ENCODE measurements at regions not wholly inside any gene's neighbourhood (a gene's known extent, or its start where the extent isn't known, plus 50 kb on each side); places are given as distances from the start of the nearest gene placed in this dataset.

DNA sequence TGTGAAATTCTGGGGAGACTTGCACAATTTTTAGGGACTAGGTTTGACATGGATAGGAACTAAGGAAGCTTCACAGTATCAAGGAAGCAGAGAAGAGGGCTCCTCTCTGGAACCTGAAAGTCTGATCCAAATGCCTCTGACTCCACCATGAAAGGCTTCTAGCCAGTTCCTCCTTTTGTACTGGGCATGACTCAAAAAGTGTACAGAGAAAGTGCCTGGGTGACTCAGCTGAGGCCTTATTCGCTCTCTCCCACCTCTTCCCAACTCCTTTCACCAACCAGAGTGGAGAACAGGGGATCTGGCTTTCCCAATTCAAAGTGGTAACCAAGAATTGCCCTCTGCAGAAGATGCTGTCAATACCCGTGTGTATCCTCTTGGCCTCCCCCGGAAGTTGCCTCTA, 342.9 kb upstream of the PROK2 start:
- DNase-seq (ENCODE audit: low read depth in 4 of 4, low spot score in 1 of 4) = no peak

DNA sequence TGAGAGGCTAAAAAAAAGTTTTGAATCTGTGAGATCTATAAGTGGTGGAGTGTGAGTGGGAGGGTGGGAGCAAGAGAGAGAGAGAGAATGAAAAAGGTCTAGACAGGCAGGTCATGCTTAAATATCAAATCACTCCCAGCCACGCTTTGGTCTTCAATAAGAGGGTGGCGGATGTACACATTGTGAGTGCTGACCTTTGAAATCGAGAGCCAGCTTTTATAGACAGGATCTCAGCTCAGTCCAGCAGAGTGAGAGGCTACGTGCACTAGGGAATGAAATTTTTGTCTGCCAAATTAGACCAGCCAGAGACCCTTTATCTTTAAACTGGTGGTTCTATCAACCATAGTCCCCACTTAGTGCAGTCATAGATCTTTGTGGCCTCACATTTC, 342.3 kb upstream of the PROK2 start:
- DNase-seq (ENCODE audit: low read depth in 4 of 4, low spot score in 1 of 4) = no peak

DNA sequence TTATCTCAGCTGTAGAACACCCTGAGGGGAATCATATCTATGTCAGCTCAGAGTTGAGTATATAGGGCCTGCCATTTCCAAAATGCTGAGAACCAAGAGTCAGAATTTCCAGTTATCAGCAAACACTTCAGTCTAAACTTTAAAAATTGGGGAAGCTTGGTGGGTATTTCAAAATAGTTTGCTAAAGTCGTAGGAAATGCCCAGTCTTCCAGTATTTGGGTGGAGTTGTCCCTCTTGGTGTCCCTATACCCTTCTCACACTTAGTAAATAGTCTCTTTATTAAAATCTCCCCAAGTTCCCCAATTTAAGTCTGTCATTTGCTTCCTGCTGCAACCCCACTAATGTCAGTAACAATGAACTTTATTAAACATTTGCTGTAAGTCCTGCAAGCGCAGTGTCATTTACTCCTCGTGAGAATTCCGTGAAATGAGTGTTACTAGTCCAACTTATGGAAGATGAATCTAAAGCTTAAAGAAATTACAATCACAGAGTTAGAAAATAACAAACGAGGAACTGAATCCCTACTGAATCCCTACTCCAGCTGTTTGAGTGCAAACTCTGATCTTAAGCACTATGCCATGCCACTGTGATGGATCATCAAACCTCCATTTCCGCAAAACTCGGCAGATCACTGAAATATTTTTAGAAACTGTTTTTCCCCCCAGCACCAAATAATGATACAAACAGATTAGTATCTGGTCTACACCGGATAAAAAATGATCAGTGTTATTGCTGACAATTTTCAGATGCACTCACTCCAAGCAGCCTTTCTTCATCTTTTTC, 341.7 kb upstream of the PROK2 start:
- no peak for DNase-seq (ENCODE audit: low read depth in 4 of 4, low spot score in 1 of 4)

GRCh38 chr3:72123908-72124441, 339.0 kb upstream of the PROK2 start:
- DNase-seq (ENCODE audit: low read depth in 4 of 4, low spot score in 1 of 4) = no peak

DNA sequence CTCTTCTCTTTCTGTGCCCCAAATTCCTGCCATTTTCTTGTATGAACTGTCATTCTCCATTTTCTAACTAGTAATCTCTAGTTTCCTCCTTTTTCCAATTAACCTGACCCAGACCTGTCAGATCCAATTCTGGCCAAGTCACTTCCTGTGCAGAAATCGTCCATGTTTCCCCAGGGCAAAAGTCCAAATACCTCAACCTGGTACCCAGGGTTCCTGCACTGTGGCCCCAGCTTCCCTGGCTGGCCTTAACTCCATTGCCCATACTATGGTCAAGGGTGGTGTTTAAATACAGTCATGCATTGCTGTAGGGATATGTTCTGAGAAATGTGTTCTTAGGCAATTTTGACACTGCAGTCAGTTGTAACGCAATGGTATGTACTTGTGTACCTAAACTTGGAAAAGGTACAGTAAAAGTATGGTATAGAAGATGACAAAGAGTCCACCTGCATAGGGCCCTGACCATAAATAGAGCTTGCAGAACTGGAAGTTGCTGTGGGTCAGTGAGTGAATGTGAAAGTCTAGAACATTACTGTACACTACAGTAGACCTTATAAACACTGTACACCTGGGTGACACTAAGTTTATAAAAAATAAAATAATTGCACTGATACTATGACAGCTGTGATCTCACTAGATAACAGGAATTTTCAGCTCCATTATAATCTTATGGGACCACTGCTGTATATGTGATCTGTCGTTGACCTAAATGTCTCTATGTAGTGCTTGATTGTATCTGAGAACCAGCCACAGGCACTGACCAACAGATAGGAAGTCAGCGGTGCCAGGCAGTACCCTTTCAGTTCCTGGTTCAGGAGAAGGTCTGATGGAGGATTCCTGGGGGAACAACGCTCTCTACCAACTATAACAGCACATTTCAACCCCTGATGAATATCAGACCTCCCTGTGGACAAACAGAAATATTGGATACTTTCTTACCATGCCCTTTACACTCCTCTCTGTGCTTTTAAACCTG, 336.1 kb upstream of the PROK2 start:
- no peak for DNase-seq (ENCODE audit: low read depth in 4 of 4, low spot score in 1 of 4)

GRCh38 chr3:72120039-72120438, 335.1 kb upstream of the PROK2 start:
- no peak for DNase-seq (ENCODE audit: low read depth in 4 of 4, low spot score in 1 of 4)

- DNase-seq (ENCODE audit: low read depth in 4 of 4, low spot score in 1 of 4) = no peak
These were observed 333.7 kb upstream of the PROK2 start for GRCh38 chr3:72118628-72119027.

- no peak for DNase-seq (ENCODE audit: low read depth in 4 of 4, low spot score in 1 of 4)
These were observed 331.3 kb upstream of the PROK2 start for GRCh38 chr3:72116226-72116625.

GRCh38 chr3:72115307-72115706, 330.4 kb upstream of the PROK2 start:
- DNase-seq (ENCODE audit: low read depth in 4 of 4, low spot score in 1 of 4) = no peak

DNA sequence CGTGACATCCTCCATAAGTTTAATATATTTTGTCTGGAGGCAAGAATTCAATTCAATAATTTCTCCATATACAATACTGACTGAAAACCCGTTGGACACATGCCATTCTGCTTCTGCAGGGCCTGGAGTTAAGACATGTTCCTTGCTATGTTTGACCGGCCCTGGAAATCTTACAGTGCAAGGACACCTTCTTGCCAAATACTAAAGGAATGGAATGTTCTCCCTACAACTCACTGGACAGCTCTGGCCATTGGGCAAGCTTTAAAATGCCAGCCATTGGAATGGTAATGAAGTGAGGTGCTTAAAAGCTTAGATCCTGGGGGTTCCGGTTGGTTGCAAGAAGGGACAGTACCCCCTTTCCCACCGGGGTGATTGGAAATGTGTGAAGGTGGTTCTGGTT, 329.8 kb upstream of the PROK2 start:
- no peak for DNase-seq (ENCODE audit: low read depth in 4 of 4, low spot score in 1 of 4)

DNA sequence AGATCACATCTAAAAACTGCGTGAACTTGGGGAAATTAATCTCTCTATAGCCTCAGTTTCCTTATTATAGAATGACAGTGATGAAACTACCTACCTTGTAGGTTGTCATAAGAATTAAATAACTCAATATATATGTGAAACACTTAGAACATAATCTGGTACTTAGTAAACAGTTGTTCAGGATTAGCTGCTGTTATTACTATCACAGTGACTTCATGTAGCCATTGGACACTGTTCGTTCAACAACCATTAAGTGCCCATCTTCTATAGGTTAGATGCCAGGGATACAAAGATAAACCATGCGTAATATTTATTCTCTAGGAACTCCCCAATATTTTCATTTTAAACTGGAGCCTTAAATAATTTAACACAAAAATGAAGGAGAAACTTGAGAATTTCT, 329.0 kb upstream of the PROK2 start:
- DNase-seq (ENCODE audit: low read depth in 4 of 4, low spot score in 1 of 4) = no peak

DNA sequence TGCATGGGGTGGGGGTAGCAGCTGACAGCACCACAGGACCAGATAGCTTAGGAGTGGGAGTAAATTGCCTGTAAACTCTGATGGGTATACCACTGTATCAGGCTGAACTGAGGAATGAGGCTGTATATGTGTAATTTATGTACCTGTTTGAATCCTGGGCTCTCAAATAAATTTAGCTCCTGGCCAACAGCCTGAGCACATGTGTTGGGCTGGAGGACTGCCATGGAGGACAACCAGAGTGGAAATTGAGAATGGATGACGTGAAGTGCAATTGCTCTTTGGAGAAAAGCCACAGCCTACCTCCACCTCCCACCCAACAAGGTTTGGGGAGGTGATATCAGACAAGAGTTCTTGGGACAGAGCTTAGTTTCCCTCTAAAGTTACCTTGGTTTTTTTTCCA, 328.6 kb upstream of the PROK2 start:
- no peak for DNase-seq (ENCODE audit: low read depth in 4 of 4, low spot score in 1 of 4)

GRCh38 chr3:72112435-72112834, 327.5 kb upstream of the PROK2 start:
- no peak for DNase-seq (ENCODE audit: low read depth in 4 of 4, low spot score in 1 of 4)

GRCh38 chr3:72111265-72112205, 326.6 kb upstream of the PROK2 start:
- no peak for DNase-seq (ENCODE audit: low read depth in 4 of 4, low spot score in 1 of 4)

GRCh38 chr3:72109327-72110259, 324.6 kb upstream of the PROK2 start:
- no peak for DNase-seq (ENCODE audit: low read depth in 4 of 4, low spot score in 1 of 4)

DNA sequence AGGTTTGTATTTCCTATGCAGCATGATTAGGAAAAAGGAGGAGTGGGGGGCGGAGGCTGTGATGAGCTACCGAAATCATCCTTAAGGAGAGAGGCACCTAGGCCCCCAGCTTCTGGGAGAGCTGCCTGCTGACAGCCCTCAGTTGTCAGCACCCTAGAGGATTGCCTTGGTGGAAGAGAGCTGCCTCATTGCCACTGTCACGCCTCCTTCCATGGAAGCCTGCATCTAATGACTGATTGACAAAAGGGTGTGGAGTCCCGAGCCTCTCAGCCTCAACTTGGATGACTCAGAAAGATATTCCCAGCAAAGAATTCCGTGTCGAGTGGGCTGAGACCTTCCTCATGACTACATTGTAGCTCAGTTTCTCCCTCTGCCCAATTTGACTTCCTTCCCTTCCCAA, 320.4 kb upstream of the PROK2 start:
- no peak for DNase-seq (ENCODE audit: low read depth in 4 of 4, low spot score in 1 of 4)

DNA sequence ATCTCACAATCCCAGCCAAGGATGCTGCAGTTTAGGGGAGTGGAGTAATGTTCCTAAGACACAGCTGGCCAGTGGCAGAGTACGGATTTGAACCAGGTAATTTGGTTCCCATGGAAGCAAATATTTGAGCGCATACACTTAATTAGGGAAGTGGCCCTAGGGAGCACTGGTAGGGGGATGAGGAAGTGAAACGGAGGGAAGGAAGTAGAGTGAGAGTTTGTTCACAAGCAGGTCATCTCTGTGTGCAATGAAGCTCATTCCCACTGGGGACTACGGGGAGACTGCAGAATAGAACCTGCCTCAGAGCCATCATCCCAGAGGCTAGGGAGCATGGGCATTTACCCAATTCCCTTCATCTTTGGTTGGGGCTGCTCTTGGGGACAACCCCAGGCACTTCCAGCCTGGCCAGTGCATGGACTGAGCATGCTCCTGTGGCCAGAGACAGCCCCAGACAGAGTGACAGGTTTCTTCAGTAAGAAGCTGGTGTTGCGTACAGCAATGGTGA, 317.2 kb upstream of the PROK2 start:
- DNase-seq (ENCODE audit: low read depth in 4 of 4, low spot score in 1 of 4) = no peak

GRCh38 chr3:72101494-72101893, 316.5 kb upstream of the PROK2 start:
- DNase-seq (ENCODE audit: low read depth in 4 of 4, low spot score in 1 of 4) = no peak

GRCh38 chr3:72100601-72101187, 315.7 kb upstream of the PROK2 start:
- DNase-seq (ENCODE audit: low read depth in 4 of 4, low spot score in 1 of 4) = peak; percentile 66 to 89 (median 77)
